CD14-positive monocyte (primary cell): ENCODE measurements at regions not wholly inside any gene's neighbourhood (a gene's known extent, or its start where the extent isn't known, plus 50 kb on each side); places are given as distances from the start of the nearest gene placed in this dataset.

ENCODE experiments used
- DNase-seq, 3 donors: peaks; one replicate each; pipeline ENCODE4 v3.0.0-alpha.2; 2011 to 2022
- H2AFZ ChIP-seq: 2 replicates; pipeline ENCODE4 v1.6.0; 2012; ENCODE audit warnings: mild to moderate bottlenecking, low read depth, low read length, inconsistent platforms; ENCODE audit not compliant: insufficient read depth, poor library complexity, severe bottlenecking
- H3K27ac ChIP-seq, 2 donors: 1 replicate in 1 of 2; 2 replicates in 1 of 2; pipeline ENCODE4 v1.5.1; 2012 to 2013; ENCODE audit warnings: low read length in 2 of 2, control low read depth in 1 of 2, inconsistent platforms in 1 of 2, low read depth in 1 of 2, mild to moderate bottlenecking in 1 of 2
- H3K27me3 ChIP-seq, 2 donors: one replicate each; pipeline versions ENCODE4 v1.6.0 to v1.6.1; 2011 to 2013; ENCODE audit warnings: low read length in 2 of 2; ENCODE audit not compliant: control insufficient read depth in 2 of 2, insufficient read depth in 2 of 2
- H3K36me3 ChIP-seq, 2 donors: replicated peaks in 1 of 2; 1 replicate in 1 of 2; 2 replicates in 1 of 2; pipeline versions ENCODE4 v1.5.1 to v1.6.1; 2012 to 2013; ENCODE audit warnings: low read length in 2 of 2, control low read depth in 1 of 2, inconsistent platforms in 1 of 2, mild to moderate bottlenecking in 1 of 2; ENCODE audit not compliant: insufficient read depth in 2 of 2, control insufficient read depth in 1 of 2
- H3K4me1 ChIP-seq, 2 donors: 1 replicate in 1 of 2; 2 replicates in 1 of 2; pipeline versions ENCODE4 v1.5.1 to v1.6.1; 2012 to 2013; ENCODE audit warnings: low read length in 2 of 2, control low read depth in 1 of 2, inconsistent platforms in 1 of 2, mild to moderate bottlenecking in 1 of 2, moderate library complexity in 1 of 2; ENCODE audit not compliant: insufficient read depth in 2 of 2, control insufficient read depth in 1 of 2
- H3K4me2 ChIP-seq: replicated peaks from 2 replicates; pipeline ENCODE3; 2012; ENCODE audit warnings: low read length, moderate library complexity, mild to moderate bottlenecking; ENCODE audit not compliant: poor library complexity, severe bottlenecking; ENCODE audit errors: extremely low read depth
- H3K4me3 ChIP-seq, 3 experiments: fragments of 200-600 bp in 1 of 3; sonication (generic) in 1 of 3; replicated peaks in 1 of 3; 1 replicate in 2 of 3; 2 replicates in 1 of 3; pipeline ENCODE4 v1.5.1; 2011 to 2013; ENCODE audit warnings: low read length in 3 of 3, mild to moderate bottlenecking in 3 of 3, control low read depth in 2 of 3, low read depth in 2 of 3, inconsistent platforms in 1 of 3, moderate library complexity in 1 of 3
- H3K79me2 ChIP-seq: 2 replicates; pipeline ENCODE4 v1.6.0; 2012; ENCODE audit warnings: mild to moderate bottlenecking, control low read depth, inconsistent platforms, low read length, moderate library complexity; ENCODE audit not compliant: insufficient read depth
- H3K9ac ChIP-seq: 2 replicates; pipeline ENCODE4 v1.6.0; 2017; ENCODE audit warnings: low read length, mild to moderate bottlenecking; ENCODE audit not compliant: insufficient read depth, poor library complexity, severe bottlenecking
- H3K9me3 ChIP-seq, 2 donors: replicated peaks in 1 of 2; 1 replicate in 1 of 2; 2 replicates in 1 of 2; pipeline versions ENCODE4 v1.5.1 to v1.6.1; 2012 to 2013; ENCODE audit warnings: low read length in 2 of 2, control low read depth in 1 of 2; ENCODE audit not compliant: control insufficient read depth in 1 of 2, insufficient read depth in 1 of 2
- H4K20me1 ChIP-seq: 2 replicates; pipeline ENCODE4 v1.6.0; 2012; ENCODE audit warnings: mild to moderate bottlenecking, low read length, control low read depth, moderate library complexity; ENCODE audit not compliant: insufficient read depth
- H3K27ac Mint-ChIP-seq, 7 donors: one replicate each; pipeline ENCODE4 v1.8.0; 2020; ENCODE audit warnings: mild to moderate bottlenecking in 7 of 7, mixed read lengths in 7 of 7, moderate library complexity in 6 of 7, inconsistent platforms in 2 of 7
- H3K27me3 Mint-ChIP-seq, 3 donors: one replicate each; pipeline ENCODE4 v1.8.0; 2021 to 2022; ENCODE audit warnings: low read depth in 3 of 3, mild to moderate bottlenecking in 3 of 3, mixed read lengths in 3 of 3, moderate library complexity in 3 of 3, inconsistent platforms in 1 of 3
- H3K36me3 Mint-ChIP-seq, 2 donors: one replicate each; pipeline ENCODE4 v1.8.0; 2020; ENCODE audit warnings: mixed read lengths in 2 of 2, inconsistent platforms in 1 of 2, mild to moderate bottlenecking in 1 of 2
- H3K4me1 Mint-ChIP-seq: one replicate; pipeline ENCODE4 v1.8.0; 2020; ENCODE audit warnings: mild to moderate bottlenecking, mixed read lengths
- H3K4me3 Mint-ChIP-seq, 2 donors: one replicate each; pipeline ENCODE4 v1.8.0; 2020; ENCODE audit warnings: mild to moderate bottlenecking in 2 of 2, mixed read lengths in 2 of 2, moderate library complexity in 1 of 2
- H3K9me3 Mint-ChIP-seq, 7 donors: one replicate each; pipeline ENCODE4 v1.8.0; 2020 to 2022; ENCODE audit warnings: mixed read lengths in 7 of 7, mild to moderate bottlenecking in 6 of 7, moderate library complexity in 6 of 7, inconsistent platforms in 2 of 7
- WGBS: methylation state at CpG from one replicate; pipeline ENCODE4 v1.1.5; 2013; ENCODE audit warnings: missing lambda C conversion rate; ENCODE audit not compliant: insufficient coverage; 5-methylcytosine and 5-hydroxymethylcytosine counted together
- intact Hi-C, 2 donors: fragments of 100-400 bp; cut with micrococcal nuclease; formaldehyde crosslinking; loops; one replicate each; pipeline versions ENCODE4 v1.15.0 to v1.15.1; 2023
- TF ChIP-seq, protein P1 (sequence below): fragments of 200-600 bp; IDR thresholded peaks from one replicate; pipeline ENCODE4 v1.8.0; 2022; ENCODE audit warnings: antibody characterized with exemption, mild to moderate bottlenecking

DNA sequence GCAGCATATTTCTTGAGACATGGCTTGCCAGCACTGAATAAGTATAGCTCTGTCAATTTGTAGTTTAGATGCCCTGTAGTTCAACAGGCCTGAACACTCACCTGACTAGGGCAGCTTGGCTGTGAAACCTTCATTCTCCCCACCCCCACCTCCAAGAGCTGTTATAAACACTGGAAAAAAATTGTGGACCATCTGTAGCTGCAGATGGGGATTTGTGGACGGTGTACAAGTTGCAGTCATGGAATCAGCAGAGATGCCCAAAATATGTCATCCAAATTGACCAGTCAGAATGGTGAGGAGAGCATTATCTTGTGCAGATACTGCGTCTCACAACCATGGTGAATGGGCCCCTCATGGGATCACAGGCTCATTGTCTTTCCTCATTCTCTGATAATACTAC, 76.2 kb upstream of the PAQR3 start:
- peaks cover 0 to 4% (median 1%) of the 10 kb centered on the region in 7 donors for H3K9me3 Mint-ChIP-seq
- no peaks in the 10 kb centered on the region for H3K4me1 Mint-ChIP-seq
- Histone ChIP-seq H2AFZ (no peak overlapping the region), H3K27me3 (no peaks in the 10 kb centered on the region), H3K4me2 (no peak overlapping the region), H3K9me3 (no peaks in the 10 kb centered on the region), H3K4me3 (no peak overlapping the region), H3K79me2 (no peaks in the 10 kb centered on the region), H3K27ac (no peak overlapping the region), H3K36me3 (no peaks in the 10 kb centered on the region), H4K20me1 (no peaks in the 10 kb centered on the region), H3K9ac (no peak overlapping the region), H3K4me1 (no peaks in the 10 kb centered on the region)
- TF ChIP-seq, protein P1, sequence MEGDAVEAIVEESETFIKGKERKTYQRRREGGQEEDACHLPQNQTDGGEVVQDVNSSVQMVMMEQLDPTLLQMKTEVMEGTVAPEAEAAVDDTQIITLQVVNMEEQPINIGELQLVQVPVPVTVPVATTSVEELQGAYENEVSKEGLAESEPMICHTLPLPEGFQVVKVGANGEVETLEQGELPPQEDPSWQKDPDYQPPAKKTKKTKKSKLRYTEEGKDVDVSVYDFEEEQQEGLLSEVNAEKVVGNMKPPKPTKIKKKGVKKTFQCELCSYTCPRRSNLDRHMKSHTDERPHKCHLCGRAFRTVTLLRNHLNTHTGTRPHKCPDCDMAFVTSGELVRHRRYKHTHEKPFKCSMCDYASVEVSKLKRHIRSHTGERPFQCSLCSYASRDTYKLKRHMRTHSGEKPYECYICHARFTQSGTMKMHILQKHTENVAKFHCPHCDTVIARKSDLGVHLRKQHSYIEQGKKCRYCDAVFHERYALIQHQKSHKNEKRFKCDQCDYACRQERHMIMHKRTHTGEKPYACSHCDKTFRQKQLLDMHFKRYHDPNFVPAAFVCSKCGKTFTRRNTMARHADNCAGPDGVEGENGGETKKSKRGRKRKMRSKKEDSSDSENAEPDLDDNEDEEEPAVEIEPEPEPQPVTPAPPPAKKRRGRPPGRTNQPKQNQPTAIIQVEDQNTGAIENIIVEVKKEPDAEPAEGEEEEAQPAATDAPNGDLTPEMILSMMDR, result no peak
- peaks cover 0 to 2% (median 0%) of the 10 kb centered on the region in 3 donors for H3K27me3 Mint-ChIP-seq
- no peak overlapping the region for H3K4me3 Mint-ChIP-seq
- no peak overlapping the region for H3K27ac Mint-ChIP-seq
- intact Hi-C loops, result no loop called here
- DNase-seq, result no peak
- no peaks in the 10 kb centered on the region for H3K36me3 Mint-ChIP-seq
- WGBS, result 82% methylated on average over 2 of the region's 2 CpGs

DNA sequence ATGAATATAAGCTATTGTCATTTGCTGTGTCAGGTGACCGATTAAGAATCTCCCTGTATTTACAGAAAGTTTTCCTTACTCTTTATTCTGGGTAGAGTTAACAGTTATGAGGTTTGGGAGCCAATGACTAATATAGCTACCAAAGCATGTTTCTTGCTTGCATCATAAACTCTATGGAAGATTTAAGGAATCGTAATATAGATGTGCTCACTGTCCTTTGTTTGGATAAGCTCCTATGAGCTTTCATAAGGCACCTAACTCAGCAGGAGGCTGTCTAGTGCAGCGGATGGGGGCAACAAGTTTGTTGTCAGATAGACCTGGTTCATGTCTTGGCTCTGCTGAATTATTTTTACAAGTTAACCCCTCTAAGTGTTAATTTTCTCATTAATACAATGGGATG, 75.0 kb upstream of the PAQR3 start:
- Mint-ChIP-seq H3K4me3 (no peak overlapping the region), H3K4me1 (no peaks in the 10 kb centered on the region), H3K9me3 (peaks cover 0 to 4% (median 2%) of the 10 kb centered on the region in 7 donors), H3K27me3 (peaks cover 0 to 2% (median 0%) of the 10 kb centered on the region in 3 donors), H3K36me3 (no peaks in the 10 kb centered on the region), H3K27ac (no peak overlapping the region)
- DNase-seq, result no peak
- TF ChIP-seq, protein P1, result no peak
- Histone ChIP-seq H4K20me1 (no peaks in the 10 kb centered on the region), H3K9ac (no peak overlapping the region), H3K4me2 (no peak overlapping the region), H3K27ac (no peak overlapping the region), H3K79me2 (no peaks in the 10 kb centered on the region), H3K9me3 (no peaks in the 10 kb centered on the region), H3K4me1 (no peaks in the 10 kb centered on the region), H2AFZ (no peak overlapping the region), H3K4me3 (no peak overlapping the region), H3K36me3 (no peaks in the 10 kb centered on the region), H3K27me3 (no peaks in the 10 kb centered on the region)
- no CpG with 5 or more reads among the region's 3 CpGs for WGBS
- intact Hi-C loops, result no loop called here
